ENCODE measurements at regions not wholly inside any gene's neighbourhood (a gene's known extent, or its start where the extent isn't known, plus 50 kb on each side); places are given as distances from the start of the nearest gene placed in this dataset.

- intact Hi-C loops (cut with DNase I, micrococcal nuclease), result no loop called here
- H3K36me3 ChIP-seq (ENCODE audit: low read depth), result no peaks in the 10 kb centered on the region
- H3K9me3 ChIP-seq, result peaks cover 20% of the 10 kb centered on the region
- H3K4me3 ChIP-seq, result no peak overlapping the region
- DNase-seq (no peak), ATAC-seq (no peak)
- TF ChIP-seq, protein P1, sequence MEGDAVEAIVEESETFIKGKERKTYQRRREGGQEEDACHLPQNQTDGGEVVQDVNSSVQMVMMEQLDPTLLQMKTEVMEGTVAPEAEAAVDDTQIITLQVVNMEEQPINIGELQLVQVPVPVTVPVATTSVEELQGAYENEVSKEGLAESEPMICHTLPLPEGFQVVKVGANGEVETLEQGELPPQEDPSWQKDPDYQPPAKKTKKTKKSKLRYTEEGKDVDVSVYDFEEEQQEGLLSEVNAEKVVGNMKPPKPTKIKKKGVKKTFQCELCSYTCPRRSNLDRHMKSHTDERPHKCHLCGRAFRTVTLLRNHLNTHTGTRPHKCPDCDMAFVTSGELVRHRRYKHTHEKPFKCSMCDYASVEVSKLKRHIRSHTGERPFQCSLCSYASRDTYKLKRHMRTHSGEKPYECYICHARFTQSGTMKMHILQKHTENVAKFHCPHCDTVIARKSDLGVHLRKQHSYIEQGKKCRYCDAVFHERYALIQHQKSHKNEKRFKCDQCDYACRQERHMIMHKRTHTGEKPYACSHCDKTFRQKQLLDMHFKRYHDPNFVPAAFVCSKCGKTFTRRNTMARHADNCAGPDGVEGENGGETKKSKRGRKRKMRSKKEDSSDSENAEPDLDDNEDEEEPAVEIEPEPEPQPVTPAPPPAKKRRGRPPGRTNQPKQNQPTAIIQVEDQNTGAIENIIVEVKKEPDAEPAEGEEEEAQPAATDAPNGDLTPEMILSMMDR (IDR thresholded peaks at IDR 0.05), result no peak
- no peaks in the 10 kb centered on the region for H3K4me1 ChIP-seq (ENCODE audit: low read depth)
These were observed 795.8 kb upstream of the SALL3 start for GRCh38 chr18:78183815-78184214.

GRCh38 chr18:78191276-78191675, 788.3 kb upstream of the SALL3 start:
- no peak overlapping the region for H3K4me3 ChIP-seq
- H3K36me3 ChIP-seq (ENCODE audit: low read depth), result no peaks in the 10 kb centered on the region
- TF ChIP-seq, protein P1 (IDR thresholded peaks at IDR 0.05), result no peak
- peaks cover 4% of the 10 kb centered on the region for H3K9me3 ChIP-seq
- DNase-seq, result no peak
- H3K4me1 ChIP-seq (ENCODE audit: low read depth), result no peaks in the 10 kb centered on the region
- ATAC-seq, result no peak
- intact Hi-C loops (cut with DNase I, micrococcal nuclease), result no loop called here

GRCh38 chr18:78192054-78192453, 787.6 kb upstream of the SALL3 start:
- H3K4me1 ChIP-seq (ENCODE audit: low read depth), result no peaks in the 10 kb centered on the region
- ATAC-seq (peak; percentile 57), DNase-seq (peak in 2 of 3 donors; percentile 40 to 47)
- no peak overlapping the region for H3K4me3 ChIP-seq
- peaks cover 4% of the 10 kb centered on the region for H3K9me3 ChIP-seq
- intact Hi-C loops (cut with DNase I, micrococcal nuclease), result no loop called here
- TF ChIP-seq, protein P1 (IDR thresholded peaks at IDR 0.05), result no peak
- no peaks in the 10 kb centered on the region for H3K36me3 ChIP-seq (ENCODE audit: low read depth)

DNA sequence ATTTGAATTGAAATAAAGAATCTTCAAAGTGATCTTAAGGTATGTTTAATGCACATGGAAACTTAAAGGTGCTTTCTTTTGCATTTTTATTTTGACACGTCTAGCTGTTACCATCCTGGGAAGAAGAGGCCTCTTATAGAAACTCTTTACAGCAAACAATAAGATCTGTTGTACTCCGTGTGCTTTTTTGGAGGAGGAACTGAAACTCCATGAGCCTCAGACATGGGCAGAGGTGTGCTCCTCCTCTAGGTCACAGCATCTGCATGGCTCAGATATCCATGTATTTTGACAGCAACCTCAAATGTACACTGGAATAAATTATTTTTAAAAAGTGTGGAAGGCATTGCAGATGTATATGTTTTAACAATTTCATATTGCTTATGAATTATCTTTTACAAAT, 783.3 kb upstream of the SALL3 start:
- intact Hi-C loops (cut with DNase I, micrococcal nuclease), result no loop called here
- ATAC-seq (no peak), DNase-seq (no peak)
- Histone ChIP-seq H3K4me1 (ENCODE audit: low read depth) (no peaks in the 10 kb centered on the region), H3K9me3 (peaks cover 2% of the 10 kb centered on the region), H3K4me3 (no peak overlapping the region), H3K36me3 (ENCODE audit: low read depth) (no peaks in the 10 kb centered on the region)
- TF ChIP-seq, protein P1 (IDR thresholded peaks at IDR 0.05), result no peak

- no peak overlapping the region for H3K4me3 ChIP-seq
- DNase-seq (no peak), ATAC-seq (no peak)
- TF ChIP-seq, protein P1 (IDR thresholded peaks at IDR 0.05), result no peak
- H3K9me3 ChIP-seq, result peaks cover 2% of the 10 kb centered on the region
- H3K36me3 ChIP-seq (ENCODE audit: low read depth), result no peaks in the 10 kb centered on the region
- no peaks in the 10 kb centered on the region for H3K4me1 ChIP-seq (ENCODE audit: low read depth)
- intact Hi-C loops (cut with DNase I, micrococcal nuclease), result no loop called here
These were observed 780.6 kb upstream of the SALL3 start for GRCh38 chr18:78199002-78199401.

DNA sequence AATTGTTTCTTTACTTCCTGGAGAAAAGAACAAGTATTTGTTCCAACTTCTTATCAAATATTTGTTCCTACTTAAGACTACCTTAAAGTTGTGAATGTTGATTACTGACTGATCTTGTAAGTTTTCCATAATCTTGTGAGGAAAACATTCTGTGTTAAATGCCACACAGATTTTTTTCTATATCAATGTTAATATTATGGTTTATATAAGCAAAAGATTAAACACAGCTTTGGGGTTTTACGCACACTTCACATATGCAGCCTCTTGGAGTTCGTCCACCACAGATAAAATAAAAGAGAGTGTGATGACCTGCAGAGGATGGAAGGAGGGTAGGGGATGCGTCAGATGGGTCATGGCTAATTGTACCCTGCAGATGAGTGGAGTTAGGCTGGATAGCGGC, 780.0 kb upstream of the SALL3 start:
- H3K4me3 ChIP-seq, result no peak overlapping the region
- H3K9me3 ChIP-seq, result peaks cover 2% of the 10 kb centered on the region
- H3K4me1 ChIP-seq (ENCODE audit: low read depth), result no peaks in the 10 kb centered on the region
- intact Hi-C loops (cut with DNase I, micrococcal nuclease), result no loop called here
- TF ChIP-seq, protein P1 (IDR thresholded peaks at IDR 0.05), result no peak
- no peak for DNase-seq
- no peaks in the 10 kb centered on the region for H3K36me3 ChIP-seq (ENCODE audit: low read depth)
- no peak for ATAC-seq
